Ecto neural progenitor cell (in vitro differentiated cells): ENCODE measurements at regions not wholly inside any gene's neighbourhood (a gene's known extent, or its start where the extent isn't known, plus 50 kb on each side); places are given as distances from the start of the nearest gene placed in this dataset.
"Not testable (repeated sequence)": the region's sequence is repeated elsewhere in the genome, so short reads cannot be mapped to it uniquely, and the experiment has no call there.

Experiments used
- DNase-seq: peaks from one replicate; pipeline ENCODE4 v3.0.0-alpha.2; 2018; ENCODE audit warnings: low spot score

GRCh38 chr2:18077704-18078103 lies 199.2 kb downstream of the KCNS3 start:
- DNase-seq = no peak

DNA sequence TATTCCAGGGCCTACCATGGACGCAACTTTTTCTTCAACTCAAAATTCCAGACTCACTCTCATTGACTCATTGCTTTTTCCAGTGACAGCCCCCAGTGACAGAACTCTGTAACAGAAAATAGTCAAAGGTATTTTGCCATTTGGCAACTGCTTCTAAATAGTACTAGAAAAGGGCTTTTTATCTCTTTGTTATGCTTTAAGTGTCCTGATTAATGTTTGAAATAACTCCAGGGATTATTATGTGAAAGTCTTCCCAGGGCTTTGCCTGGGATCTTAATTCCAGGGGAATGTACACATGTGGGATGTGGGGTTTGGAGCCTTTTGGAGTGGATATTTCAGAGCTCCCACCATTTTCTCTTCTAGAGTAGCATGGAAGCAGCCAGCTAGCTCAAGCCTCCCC lies 198.8 kb downstream of the KCNS3 start:
- no peak for DNase-seq

GRCh38 chr2:18074476-18074875 lies 196.0 kb downstream of the KCNS3 start:
- DNase-seq = no peak

- no peak for DNase-seq
Observed at GRCh38 chr2:18073601-18074000, 195.1 kb downstream of the KCNS3 start.

DNA sequence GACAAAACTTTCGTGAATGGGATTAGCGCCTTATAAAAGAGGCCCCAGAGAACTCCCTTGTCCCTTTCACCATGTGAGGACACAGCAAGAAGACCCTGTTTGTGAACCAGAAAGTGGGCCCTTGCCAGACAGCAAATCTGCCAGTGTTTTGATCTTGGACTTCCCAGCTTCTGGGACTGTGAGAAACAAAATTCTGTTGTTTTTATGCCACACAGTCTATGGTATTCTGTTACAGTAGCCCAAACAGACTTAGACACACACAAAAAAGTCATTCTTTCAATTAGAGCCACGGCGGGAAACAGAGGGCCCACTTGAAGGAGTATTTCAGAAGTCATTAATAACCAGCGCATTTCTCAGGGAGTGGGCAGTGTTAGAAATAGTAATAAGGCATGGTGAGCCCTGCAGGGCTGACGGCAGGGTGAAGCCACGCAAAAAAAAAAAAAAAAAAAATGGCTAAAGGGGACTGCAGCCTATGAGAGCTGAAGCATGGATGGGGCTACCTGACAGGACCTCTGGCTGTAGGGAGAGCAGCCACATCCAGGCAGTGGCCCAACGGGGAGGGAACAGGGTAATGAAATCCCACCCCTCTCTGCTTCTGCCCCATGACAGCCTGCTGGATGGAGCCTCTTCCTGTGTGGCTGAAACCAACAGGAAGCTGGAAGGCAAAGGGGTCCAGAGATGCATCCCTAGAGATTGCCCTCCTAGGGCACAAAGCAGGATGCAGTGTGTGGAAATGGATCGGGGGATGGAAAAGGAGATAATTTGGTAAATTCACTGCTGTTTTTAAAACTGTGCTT lies 189.3 kb downstream of the KCNS3 start:
- DNase-seq = no peak

DNA sequence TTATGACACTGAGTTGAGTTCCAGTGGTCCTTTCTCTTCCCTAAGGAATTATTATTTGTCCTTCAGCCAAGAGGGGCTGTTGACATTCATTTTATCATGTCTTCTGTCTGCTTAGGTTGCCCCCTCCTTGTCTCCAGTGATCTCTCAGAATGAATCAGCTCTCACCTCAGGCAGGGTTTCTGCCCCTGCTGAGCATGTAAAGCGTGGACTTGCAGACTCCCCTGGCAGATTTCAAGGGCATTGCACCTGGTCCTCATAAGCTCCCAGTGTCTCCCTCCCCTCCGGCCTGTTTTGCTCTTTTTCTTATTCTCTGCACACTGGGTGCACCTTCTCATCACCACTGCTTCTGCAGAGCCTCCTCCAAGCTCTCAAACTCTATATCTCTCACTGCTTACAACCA lies 188.4 kb downstream of the KCNS3 start:
- DNase-seq = no peak

- DNase-seq = no peak
Observed at GRCh38 chr2:18066066-18066465, 187.6 kb downstream of the KCNS3 start.

DNA sequence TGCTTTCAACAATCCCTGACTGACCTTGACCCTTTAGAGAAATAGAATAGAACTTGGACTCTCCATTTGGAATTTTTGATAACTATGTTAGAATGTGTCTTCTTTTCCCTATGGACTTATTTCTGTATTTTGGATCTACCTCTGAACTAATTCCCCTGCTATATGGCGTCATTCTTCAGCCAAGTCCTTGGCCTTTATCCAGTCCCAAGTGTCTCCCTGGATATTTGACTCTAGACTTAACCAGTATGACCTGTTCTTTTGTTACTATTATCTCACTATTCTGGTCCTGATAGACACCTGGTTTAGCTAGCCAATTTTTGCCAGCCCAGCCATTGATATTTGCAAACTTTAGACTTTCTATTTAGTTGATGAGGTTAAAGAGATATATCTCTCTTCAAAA lies 186.8 kb downstream of the KCNS3 start:
- DNase-seq = no peak

- DNase-seq = no peak
Observed at GRCh38 chr2:18063826-18064470, 185.5 kb downstream of the KCNS3 start.

DNA sequence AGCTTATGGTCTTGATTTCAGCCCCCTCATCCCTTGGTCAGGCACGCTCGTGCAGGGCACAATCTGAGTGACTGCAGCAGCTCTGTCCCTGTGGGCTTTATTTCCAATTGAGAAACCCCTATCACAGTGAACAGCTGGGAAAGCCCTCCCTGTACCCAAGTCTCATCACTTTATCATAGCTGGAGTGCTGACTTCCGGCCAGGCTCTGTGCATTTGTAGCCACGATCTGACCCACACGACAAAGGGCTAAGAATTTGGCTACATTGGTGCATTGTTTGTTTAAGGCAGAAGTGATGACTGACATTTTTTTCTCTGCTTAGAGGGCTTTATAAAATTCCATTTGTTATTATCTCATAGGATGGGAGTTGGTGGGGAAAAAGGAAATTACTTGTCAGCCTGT lies 184.4 kb downstream of the KCNS3 start:
- no peak for DNase-seq

DNA sequence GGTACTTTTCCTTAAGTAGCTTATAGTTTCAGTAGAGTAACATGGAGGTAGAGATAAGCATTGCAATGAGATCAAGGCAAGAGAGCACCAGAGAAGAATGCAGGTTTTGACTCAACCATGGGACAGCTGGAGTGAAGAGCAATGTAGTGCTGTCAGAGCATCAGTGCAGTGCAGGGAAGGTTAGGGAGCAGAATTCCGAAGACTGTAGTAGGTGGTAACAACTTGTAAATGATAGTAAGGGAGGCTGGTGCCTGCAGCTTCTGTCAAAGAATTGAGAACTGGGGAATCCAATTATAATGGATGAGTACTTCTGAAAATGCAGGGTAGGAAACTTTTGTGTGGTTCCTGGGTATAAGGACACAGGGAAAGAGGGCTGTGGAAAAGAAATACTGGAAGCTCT lies 183.2 kb downstream of the KCNS3 start:
- no peak for DNase-seq

DNA sequence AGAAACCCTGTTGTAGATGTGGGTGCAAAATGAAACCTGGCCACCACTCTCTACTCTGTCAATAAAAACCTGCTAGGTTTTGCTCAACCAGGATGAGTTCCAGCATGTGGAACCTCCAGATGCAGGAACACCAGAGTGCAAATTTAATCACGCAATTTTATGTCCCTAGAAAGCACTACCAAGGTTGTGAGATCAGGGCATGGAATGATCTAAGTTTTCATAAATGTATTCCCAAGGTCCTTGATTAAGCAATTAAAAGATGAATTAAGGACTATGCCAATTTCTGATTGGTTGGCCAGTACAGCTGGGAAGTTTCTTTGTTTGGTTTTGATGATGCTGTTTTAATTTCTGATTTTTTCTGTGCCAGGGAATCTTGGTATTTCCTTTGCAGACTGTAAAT lies 179.2 kb downstream of the KCNS3 start:
- DNase-seq = no peak

DNA sequence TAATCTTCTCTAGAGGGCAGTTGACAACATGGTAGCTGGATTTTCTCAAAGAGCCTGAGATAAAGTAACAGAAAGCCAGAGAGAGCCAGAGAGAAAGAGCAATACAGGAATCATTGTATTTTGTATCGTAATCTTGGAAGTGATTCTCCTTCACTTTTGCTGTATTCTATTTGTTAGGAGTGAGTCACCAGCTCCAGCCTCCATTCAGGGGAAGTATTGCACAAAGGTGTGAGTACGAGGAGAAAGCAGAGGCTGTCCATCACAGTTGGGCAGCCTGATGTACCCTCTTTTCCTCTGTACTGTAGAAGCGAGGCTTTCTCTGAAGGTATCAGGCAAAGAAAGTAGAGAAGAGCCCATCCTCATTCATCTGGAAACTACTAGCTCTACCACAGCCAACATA lies 176.8 kb downstream of the KCNS3 start:
- no peak for DNase-seq

GRCh38 chr2:18050001-18050400 lies 171.5 kb downstream of the KCNS3 start:
- no peak for DNase-seq

DNA sequence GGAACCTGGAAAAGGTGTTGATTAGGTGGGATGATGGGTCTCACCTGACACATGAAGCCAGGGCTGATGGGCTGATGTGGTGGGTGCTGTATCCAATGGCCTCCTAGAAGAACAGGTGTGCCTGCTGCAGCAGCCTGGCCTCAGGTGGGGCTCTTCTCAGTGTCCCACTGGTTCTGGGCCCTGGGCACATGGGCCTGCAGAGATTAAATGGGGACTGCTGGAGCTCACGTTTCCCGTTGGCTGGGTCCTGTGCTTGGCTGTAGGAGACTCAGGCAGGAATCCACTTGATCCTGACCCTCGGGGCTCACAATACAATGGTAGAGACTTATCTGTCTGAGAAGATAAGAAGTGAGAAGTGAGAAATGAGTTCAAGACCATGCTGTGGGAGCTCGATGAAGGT lies 170.9 kb downstream of the KCNS3 start:
- no peak for DNase-seq

DNA sequence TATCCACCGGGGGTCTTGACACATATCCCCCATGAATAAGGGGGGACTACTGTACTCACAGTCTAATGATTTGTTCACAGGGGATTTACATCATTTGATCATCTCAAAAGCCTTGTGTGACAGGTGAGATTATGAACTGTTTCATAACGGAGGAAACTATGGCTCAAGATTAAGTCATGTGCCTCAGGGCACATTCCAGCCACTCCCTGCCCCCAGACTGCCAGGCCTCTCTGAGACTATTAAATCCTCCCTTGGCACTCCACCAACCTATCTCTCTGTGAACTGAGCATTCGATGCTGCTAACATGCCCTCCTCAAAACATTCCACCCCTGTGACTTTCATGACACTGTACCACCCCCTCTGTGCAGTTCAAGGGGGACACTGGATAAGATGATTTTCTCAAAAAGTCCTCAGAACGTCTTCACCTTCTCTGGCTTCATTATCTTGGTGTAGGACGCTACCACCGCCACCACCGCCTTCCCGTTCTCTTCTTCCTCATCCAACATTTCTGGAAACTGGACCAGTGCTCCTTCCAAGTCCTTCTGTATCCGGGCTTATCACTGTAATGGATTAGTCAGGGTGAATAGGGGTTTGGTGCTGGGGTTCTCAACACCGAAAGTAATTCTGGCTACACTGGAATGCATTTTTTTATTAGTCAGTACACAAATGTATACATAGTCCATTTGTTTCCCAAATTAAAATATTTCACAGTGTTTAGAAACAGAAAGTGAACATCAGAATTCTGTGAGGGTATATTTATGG lies 169.6 kb downstream of the KCNS3 start:
- no peak for DNase-seq

- no peak for DNase-seq
Observed at GRCh38 chr2:18047213-18047611, 168.7 kb downstream of the KCNS3 start.

- DNase-seq = no peak
Observed at GRCh38 chr2:18046558-18047212, 168.2 kb downstream of the KCNS3 start.

DNA sequence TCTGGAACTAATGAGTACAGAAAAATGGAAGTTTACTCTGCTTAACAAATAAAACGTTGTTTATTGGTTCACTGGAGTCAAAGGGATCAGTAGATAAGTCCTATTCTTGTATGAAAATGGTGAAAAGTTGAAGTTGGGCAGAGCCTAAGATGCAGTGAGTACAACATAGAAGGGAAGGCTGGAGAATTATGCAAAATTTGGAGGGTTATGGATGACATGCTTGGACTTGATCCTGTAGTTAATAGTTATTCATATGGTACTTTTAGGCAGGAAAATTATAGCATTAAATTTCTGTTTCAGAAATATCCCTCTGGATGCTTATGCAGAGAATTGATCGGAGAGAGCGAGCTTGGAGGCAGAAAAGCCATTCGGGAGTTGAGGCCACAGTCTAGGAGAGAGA lies 167.6 kb downstream of the KCNS3 start:
- no peak for DNase-seq

DNA sequence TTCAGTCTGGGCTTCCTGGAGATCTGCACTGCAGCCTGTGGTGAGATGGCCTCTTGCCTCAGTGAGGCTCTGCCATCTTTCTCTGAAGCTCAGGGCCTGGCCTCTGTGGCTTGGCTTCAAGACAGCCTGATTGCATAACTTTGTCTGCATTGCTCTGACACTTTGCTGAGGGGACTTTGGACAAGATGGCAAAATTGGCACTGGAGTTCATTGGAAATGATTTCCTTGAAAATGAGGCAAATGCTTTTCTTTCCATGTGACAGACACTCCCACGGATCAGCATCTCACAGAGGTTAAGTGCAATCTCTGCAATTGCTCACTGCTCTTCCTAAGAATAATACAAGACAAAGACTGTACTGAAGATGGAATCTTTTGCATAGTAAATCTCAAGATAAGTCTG lies 166.8 kb downstream of the KCNS3 start:
- DNase-seq = no peak

- DNase-seq = not testable (repeated sequence)
Observed at GRCh38 chr2:18017381-18017780, 138.9 kb downstream of the KCNS3 start.

- no peak for DNase-seq
Observed at GRCh38 chr2:18009891-18010290, 131.4 kb downstream of the KCNS3 start.

DNA sequence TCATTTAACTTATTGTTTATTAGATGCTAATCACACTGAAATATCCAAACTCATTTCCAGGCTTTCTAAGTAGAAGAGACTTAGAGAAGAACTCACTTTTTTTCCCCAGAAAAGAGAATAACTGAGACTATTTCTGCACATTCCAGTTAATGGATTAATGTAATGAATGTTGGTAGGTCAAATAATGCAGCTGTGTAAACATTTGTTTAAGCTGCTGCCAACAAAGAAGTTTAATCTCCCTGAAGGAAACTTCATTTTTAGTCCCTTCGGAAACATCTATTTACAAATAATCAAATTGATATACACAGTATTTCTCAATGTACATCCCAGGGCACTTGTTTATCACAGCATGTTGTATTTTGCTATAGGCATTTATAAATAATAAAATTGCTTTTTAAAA lies 126.9 kb downstream of the KCNS3 start:
- no peak for DNase-seq
